HepG2 (cell line): ENCODE measurements at regions not wholly inside any gene's neighbourhood (a gene's known extent, or its start where the extent isn't known, plus 50 kb on each side); places are given as distances from the start of the nearest gene placed in this dataset.

ENCODE experiments used
- ATAC-seq: fragments of 200-7000 bp; cut with Tn5 transposase; 3 replicates; pipeline ENCODE4 v1.9.1; 2020; ENCODE audit warnings: mild to moderate bottlenecking, moderate library complexity
- BruUV-seq: library from RNA; stranded (reverse); fragments of 400-500 nt; replicated peaks from 2 replicates; lab custom pipeline; 2021; lab: Mats Ljungman, UMichigan
- CTCF ChIA-PET: fragments of 300-600 bp; formaldehyde crosslinking; extraction: SDS; loops from one replicate; lab custom pipeline; 2021; ENCODE audit warnings: low total read pairs, inconsistent platforms, low intra/inter-chr PET ratio; lab: Yijun Ruan, JAX
- POLR2A ChIA-PET: fragments of 350-600 bp; sonication (Branson Sonifier 250); formaldehyde crosslinking; loops from one replicate; lab custom pipeline; 2020; ENCODE audit warnings: antibody characterized with exemption, inconsistent platforms; lab: Yijun Ruan, JAX
- DNase-seq: peaks from one replicate; pipeline ENCODE4 v3.0.0-alpha.2; 2015; ENCODE audit warnings: low spot score
- FAIRE-seq: peaks from 3 replicates; lab custom pipeline; 2011; peaks lifted over from hg19 to GRCh38; lab: Jason Lieb, UNC
- H2AFZ ChIP-seq: one replicate; pipeline ENCODE4 v1.6.1; 2011; ENCODE audit warnings: low read length, inconsistent platforms
- H3K27ac ChIP-seq: fragments of 300-600 bp; 3 replicates; pipeline ENCODE4 v1.8.0; 2011; ENCODE audit warnings: mixed run types, mild to moderate bottlenecking, mixed read lengths, low read length, inconsistent platforms; ENCODE audit not compliant: insufficient read depth; ENCODE audit errors: extremely low read length
- H3K27me3 ChIP-seq, 2 experiments: fragments of 200-600 bp in 1 of 2; 2 replicates in 1 of 2; 3 replicates in 1 of 2; pipeline versions ENCODE4 v1.6.0 to v1.8.0; 2011; ENCODE audit warnings: low read length in 2 of 2, mild to moderate bottlenecking in 2 of 2, moderate library complexity in 2 of 2, inconsistent platforms in 1 of 2; ENCODE audit not compliant: insufficient read depth in 2 of 2, control insufficient read depth in 1 of 2
- H3K36me3 ChIP-seq, 2 experiments: fragments of 200-600 bp in 1 of 2; replicated peaks in 1 of 2; 2 replicates in 1 of 2; 3 replicates in 1 of 2; pipeline versions ENCODE4 v1.5.1 to v1.8.0; 2011; ENCODE audit warnings: low read length in 2 of 2, inconsistent platforms in 1 of 2; ENCODE audit not compliant: insufficient read depth in 2 of 2, control insufficient read depth in 1 of 2
- H3K4me1 ChIP-seq: 2 replicates; pipeline ENCODE4 v1.5.1; 2012; ENCODE audit warnings: low read length, inconsistent platforms; ENCODE audit not compliant: insufficient read depth
- H3K4me2 ChIP-seq: 2 replicates; pipeline ENCODE4 v1.6.0; 2011; ENCODE audit warnings: low read depth, low read length, inconsistent platforms
- H3K4me3 ChIP-seq, 3 experiments: fragments of 200-600 bp in 1 of 3; sonication (generic), shearing (Covaris generic) in 1 of 3; replicated peaks in 1 of 3; 2 replicates each; pipeline ENCODE4 v1.5.1; 2011 to 2016; ENCODE audit warnings: low read length in 3 of 3, inconsistent platforms in 2 of 3, low read depth in 2 of 3, mild to moderate bottlenecking in 2 of 3, control low read depth in 1 of 3, mixed read lengths in 1 of 3; ENCODE audit not compliant: insufficient read depth in 1 of 3
- H3K79me2 ChIP-seq: one replicate; pipeline ENCODE4 v1.6.1; 2011; ENCODE audit warnings: low read length, inconsistent platforms; ENCODE audit not compliant: insufficient read depth
- H3K9ac ChIP-seq: 2 replicates; pipeline ENCODE4 v1.6.0; 2011; ENCODE audit warnings: mild to moderate bottlenecking, low read depth, low read length, inconsistent platforms; ENCODE audit not compliant: insufficient read depth
- H3K9me3 ChIP-seq: 2 replicates; pipeline ENCODE4 v1.5.1; 2012; ENCODE audit warnings: mild to moderate bottlenecking, low read length
- H4K20me1 ChIP-seq: 2 replicates; pipeline ENCODE4 v1.6.0; 2011; ENCODE audit warnings: inconsistent platforms, mild to moderate bottlenecking, low read length, moderate library complexity; ENCODE audit not compliant: insufficient read depth
- ARHGAP35 ChIP-seq: sonication (generic); formaldehyde crosslinking; IDR thresholded peaks from 2 replicates; pipeline ENCODE4 v1.9.0; 2022; ENCODE audit warnings: mild to moderate bottlenecking, inconsistent platforms, moderate library complexity, missing genetic modification reagents, borderline replicate concordance
- DNMT1 ChIP-seq: sonication (generic); formaldehyde crosslinking; IDR thresholded peaks from 2 replicates; pipeline ENCODE4 v1.5.1; 2020; ENCODE audit warnings: mild to moderate bottlenecking, missing genetic modification reagents
- FOXJ3 ChIP-seq: sonication (generic); formaldehyde crosslinking; IDR thresholded peaks from 2 replicates; pipeline ENCODE4 v1.4.0; 2020; ENCODE audit warnings: missing genetic modification reagents, mild to moderate bottlenecking, borderline replicate concordance
- KDM3A ChIP-seq: IDR thresholded peaks from 2 replicates; pipeline ENCODE4 v1.6.1; 2018; ENCODE audit warnings: low read depth, missing compliant biosample characterization
- REPIN1 ChIP-seq: sonication (generic); formaldehyde crosslinking; IDR thresholded peaks from 2 replicates; pipeline ENCODE4 v1.8.0; 2022; ENCODE audit warnings: missing genetic modification reagents, low read depth, mild to moderate bottlenecking, borderline replicate concordance
- XRCC5 ChIP-seq: fragments of 200-400 bp; formaldehyde crosslinking; optimal IDR thresholded peaks from 2 replicates; pipeline ENCODE3; 2017; ENCODE audit warnings: mild to moderate bottlenecking, low read length
- ZFP36 ChIP-seq: fragments of 150-350 bp; IDR thresholded peaks from 2 replicates; pipeline ENCODE4 v1.6.1; 2018; ENCODE audit warnings: borderline replicate concordance, low read length, low read depth; ENCODE audit not compliant: partially characterized antibody
- ZIK1 ChIP-seq: sonication (generic); formaldehyde crosslinking; IDR thresholded peaks from 2 replicates; pipeline ENCODE4 v1.5.0; 2020; ENCODE audit warnings: mild to moderate bottlenecking, low read depth, missing genetic modification reagents, borderline replicate concordance
- ZNF563 ChIP-seq: sonication (generic); formaldehyde crosslinking; IDR thresholded peaks from 2 replicates; pipeline ENCODE4 v1.8.0; 2022; ENCODE audit warnings: mild to moderate bottlenecking, moderate library complexity, missing genetic modification reagents
- WGBS: methylation state at CpG from one replicate; pipeline ENCODE4 v1.1.6; 2017; ENCODE audit warnings: low lambda C conversion rate; 5-methylcytosine and 5-hydroxymethylcytosine counted together
- in situ Hi-C: cut with HindIII; loops from 2 replicates; pipeline ENCODE4 v1.10.0; 2017; ENCODE audit warnings: low pct_unique_long_range_greater_than_20kb; ENCODE audit not compliant: extremely low pct_ligation_motif_present
- intact Hi-C: fragments of 100-400 bp; cut with micrococcal nuclease; formaldehyde crosslinking; loops from one replicate; pipeline ENCODE4 v1.10.0; 2022; ENCODE audit not compliant: unreplicated experiment
- TF ChIP-seq, protein P1 (sequence below): sonication (generic); formaldehyde crosslinking; IDR thresholded peaks from 2 replicates; pipeline ENCODE4 v1.5.0; 2020; ENCODE audit warnings: missing genetic modification reagents, mild to moderate bottlenecking, borderline replicate concordance
- TF ChIP-seq, protein P2 (sequence below): sonication (generic); formaldehyde crosslinking; IDR thresholded peaks from 2 replicates; pipeline ENCODE4 v1.5.0; 2020; ENCODE audit warnings: mild to moderate bottlenecking, missing genetic modification reagents, borderline replicate concordance
- TF ChIP-seq, protein P3 (sequence below): sonication (generic); formaldehyde crosslinking; IDR thresholded peaks from 2 replicates; pipeline ENCODE4 v1.8.1; 2023; ENCODE audit warnings: mild to moderate bottlenecking, inconsistent platforms, moderate library complexity, missing genetic modification reagents, borderline replicate concordance

DNA sequence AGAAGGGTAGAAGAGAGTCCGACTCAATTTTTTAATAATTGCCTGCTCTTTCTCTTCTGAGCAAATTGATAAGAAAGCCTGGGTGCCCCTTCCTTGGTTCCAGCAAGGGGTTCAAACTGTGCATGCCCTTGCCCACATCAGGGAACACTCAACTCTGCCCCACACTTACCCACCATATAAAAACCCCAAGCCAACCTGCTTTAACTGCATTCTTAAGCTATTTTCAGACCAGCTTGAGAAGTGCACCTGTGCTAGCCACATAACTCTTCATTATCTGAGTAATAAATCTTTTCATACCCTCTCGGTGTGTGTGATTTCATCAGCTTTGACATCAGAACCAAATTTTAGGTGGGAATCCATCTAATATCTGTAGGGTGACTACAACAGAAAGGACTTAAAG is 509.6 kb downstream of the MRPL39 start:
- CTCF ChIA-PET: no interaction called here
- no TSS peak for BruUV-seq

More for the DNA sequence above, 509.6 kb downstream of the MRPL39 start:
- Histone ChIP-seq H2AFZ (no peak overlapping the region), H3K9ac (no peak overlapping the region), H3K9me3 (peaks cover 75% of the 10 kb centered on the region), H3K4me2 (no peak overlapping the region), H3K79me2 (no peaks in the 10 kb centered on the region), H3K4me1 (no peaks in the 10 kb centered on the region), H3K36me3 (no peaks in the 10 kb centered on the region), H4K20me1 (no peaks in the 10 kb centered on the region), H3K4me3 (no peak overlapping the region), H3K27ac (no peak overlapping the region), H3K27me3 (no peaks in the 10 kb centered on the region)
- POLR2A ChIA-PET: no interaction called here
- TF ChIP-seq ZIK1: no peak
- no peak for TF ChIP-seq ARHGAP35 (CRISPR knock-in tag)
- TF ChIP-seq ZFP36: no peak
- no peak for TF ChIP-seq XRCC5
- TF ChIP-seq REPIN1: no peak
- TF ChIP-seq, protein P1, sequence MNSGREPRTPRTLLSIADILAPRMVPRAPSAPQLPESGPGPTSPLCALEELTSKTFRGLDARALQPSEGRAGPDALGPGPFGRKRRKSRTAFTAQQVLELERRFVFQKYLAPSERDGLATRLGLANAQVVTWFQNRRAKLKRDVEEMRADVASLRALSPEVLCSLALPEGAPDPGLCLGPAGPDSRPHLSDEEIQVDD (CRISPR knock-in tag): no peak
- TF ChIP-seq ZNF563 (CRISPR knock-in tag): no peak
- no peak for TF ChIP-seq FOXJ3 (CRISPR knock-in tag)
- TF ChIP-seq, protein P2, sequence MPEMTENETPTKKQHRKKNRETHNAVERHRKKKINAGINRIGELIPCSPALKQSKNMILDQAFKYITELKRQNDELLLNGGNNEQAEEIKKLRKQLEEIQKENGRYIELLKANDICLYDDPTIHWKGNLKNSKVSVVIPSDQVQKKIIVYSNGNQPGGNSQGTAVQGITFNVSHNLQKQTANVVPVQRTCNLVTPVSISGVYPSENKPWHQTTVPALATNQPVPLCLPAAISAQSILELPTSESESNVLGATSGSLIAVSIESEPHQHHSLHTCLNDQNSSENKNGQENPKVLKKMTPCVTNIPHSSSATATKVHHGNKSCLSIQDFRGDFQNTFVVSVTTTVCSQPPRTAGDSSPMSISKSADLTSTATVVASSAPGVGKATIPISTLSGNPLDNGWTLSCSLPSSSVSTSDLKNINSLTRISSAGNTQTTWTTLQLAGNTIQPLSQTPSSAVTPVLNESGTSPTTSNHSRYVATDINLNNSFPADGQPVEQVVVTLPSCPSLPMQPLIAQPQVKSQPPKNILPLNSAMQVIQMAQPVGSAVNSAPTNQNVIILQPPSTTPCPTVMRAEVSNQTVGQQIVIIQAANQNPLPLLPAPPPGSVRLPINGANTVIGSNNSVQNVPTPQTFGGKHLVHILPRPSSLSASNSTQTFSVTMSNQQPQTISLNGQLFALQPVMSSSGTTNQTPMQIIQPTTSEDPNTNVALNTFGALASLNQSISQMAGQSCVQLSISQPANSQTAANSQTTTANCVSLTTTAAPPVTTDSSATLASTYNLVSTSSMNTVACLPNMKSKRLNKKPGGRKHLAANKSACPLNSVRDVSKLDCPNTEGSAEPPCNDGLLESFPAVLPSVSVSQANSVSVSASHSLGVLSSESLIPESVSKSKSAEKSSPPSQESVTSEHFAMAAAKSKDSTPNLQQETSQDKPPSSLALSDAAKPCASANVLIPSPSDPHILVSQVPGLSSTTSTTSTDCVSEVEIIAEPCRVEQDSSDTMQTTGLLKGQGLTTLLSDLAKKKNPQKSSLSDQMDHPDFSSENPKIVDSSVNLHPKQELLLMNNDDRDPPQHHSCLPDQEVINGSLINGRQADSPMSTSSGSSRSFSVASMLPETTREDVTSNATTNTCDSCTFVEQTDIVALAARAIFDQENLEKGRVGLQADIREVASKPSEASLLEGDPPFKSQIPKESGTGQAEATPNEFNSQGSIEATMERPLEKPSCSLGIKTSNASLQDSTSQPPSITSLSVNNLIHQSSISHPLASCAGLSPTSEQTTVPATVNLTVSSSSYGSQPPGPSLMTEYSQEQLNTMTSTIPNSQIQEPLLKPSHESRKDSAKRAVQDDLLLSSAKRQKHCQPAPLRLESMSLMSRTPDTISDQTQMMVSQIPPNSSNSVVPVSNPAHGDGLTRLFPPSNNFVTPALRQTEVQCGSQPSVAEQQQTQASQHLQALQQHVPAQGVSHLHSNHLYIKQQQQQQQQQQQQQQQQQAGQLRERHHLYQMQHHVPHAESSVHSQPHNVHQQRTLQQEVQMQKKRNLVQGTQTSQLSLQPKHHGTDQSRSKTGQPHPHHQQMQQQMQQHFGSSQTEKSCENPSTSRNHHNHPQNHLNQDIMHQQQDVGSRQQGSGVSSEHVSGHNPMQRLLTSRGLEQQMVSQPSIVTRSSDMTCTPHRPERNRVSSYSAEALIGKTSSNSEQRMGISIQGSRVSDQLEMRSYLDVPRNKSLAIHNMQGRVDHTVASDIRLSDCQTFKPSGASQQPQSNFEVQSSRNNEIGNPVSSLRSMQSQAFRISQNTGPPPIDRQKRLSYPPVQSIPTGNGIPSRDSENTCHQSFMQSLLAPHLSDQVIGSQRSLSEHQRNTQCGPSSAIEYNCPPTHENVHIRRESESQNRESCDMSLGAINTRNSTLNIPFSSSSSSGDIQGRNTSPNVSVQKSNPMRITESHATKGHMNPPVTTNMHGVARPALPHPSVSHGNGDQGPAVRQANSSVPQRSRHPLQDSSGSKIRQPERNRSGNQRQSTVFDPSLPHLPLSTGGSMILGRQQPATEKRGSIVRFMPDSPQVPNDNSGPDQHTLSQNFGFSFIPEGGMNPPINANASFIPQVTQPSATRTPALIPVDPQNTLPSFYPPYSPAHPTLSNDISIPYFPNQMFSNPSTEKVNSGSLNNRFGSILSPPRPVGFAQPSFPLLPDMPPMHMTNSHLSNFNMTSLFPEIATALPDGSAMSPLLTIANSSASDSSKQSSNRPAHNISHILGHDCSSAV: no peak
- no peak for TF ChIP-seq KDM3A
- TF ChIP-seq, protein P3, sequence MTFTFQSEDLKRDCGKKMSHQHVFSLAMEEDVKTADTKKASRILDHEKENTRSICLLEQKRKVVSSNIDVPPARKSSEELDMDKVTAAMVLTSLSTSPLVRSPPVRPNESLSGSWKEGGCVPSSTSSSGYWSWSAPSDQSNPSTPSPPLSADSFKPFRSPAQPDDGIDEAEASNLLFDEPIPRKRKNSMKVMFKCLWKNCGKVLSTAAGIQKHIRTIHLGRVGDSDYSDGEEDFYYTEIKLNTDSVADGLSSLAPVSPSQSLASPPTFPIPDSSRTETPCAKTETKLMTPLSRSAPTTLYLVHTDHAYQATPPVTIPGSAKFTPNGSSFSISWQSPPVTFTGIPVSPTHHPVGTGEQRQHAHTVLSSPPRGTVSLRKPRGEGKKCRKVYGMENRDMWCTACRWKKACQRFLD: no peak
- TF ChIP-seq DNMT1 (CRISPR knock-in tag): no peak
- no peak for FAIRE-seq
- no peak for ATAC-seq
- DNase-seq: no peak
- in situ Hi-C loops (no loop called here), intact Hi-C loops (no loop called here)
- WGBS: 5% methylated on average over 2 of the region's 2 CpGs
